ENCODE measurements at regions not wholly inside any gene's neighbourhood (a gene's known extent, or its start where the extent isn't known, plus 50 kb on each side); places are given as distances from the start of the nearest gene placed in this dataset.

DNA sequence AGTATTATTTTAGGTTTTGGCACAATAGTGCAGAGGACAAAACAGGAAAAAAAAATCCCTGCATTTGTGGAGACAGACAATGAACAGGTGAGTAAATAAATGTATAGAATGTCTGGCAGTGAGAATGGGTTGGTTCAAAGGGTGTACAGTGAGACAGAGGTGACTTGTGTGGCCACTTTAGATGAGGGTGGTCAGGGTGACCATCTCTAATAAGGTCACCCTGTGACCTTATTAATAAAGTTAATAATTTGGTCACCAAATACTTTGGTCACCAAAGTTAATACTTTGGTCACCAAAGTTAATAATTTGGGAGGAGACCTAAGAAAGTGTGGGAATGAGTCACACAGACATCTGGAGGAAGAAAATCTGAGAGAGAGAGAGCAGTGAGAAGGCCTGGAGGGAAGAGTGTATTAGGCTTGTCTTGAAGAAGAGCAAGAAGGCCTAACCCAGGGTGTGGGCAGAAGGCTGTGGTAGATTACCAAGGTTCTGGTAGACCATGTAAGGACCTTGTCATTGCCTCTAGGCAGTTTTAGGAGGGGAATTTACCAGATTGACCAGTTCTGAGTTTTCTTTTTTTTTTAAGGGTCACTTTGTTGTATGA lies 1368.4 kb upstream of the CELF4 start:
- TF ChIP-seq, protein P1, sequence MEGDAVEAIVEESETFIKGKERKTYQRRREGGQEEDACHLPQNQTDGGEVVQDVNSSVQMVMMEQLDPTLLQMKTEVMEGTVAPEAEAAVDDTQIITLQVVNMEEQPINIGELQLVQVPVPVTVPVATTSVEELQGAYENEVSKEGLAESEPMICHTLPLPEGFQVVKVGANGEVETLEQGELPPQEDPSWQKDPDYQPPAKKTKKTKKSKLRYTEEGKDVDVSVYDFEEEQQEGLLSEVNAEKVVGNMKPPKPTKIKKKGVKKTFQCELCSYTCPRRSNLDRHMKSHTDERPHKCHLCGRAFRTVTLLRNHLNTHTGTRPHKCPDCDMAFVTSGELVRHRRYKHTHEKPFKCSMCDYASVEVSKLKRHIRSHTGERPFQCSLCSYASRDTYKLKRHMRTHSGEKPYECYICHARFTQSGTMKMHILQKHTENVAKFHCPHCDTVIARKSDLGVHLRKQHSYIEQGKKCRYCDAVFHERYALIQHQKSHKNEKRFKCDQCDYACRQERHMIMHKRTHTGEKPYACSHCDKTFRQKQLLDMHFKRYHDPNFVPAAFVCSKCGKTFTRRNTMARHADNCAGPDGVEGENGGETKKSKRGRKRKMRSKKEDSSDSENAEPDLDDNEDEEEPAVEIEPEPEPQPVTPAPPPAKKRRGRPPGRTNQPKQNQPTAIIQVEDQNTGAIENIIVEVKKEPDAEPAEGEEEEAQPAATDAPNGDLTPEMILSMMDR (conservative IDR thresholded peaks at IDR 0.05; ENCODE audit: low read depth, low read length), result no peak
- TF ChIP-seq EZH2 (IDR thresholded peaks at IDR 0.05; ENCODE audit: low read length, unreplicated experiment), result no peak
